ENCODE measurements at regions not wholly inside any gene's neighbourhood (a gene's known extent, or its start where the extent isn't known, plus 50 kb on each side); places are given as distances from the start of the nearest gene placed in this dataset.

DNA sequence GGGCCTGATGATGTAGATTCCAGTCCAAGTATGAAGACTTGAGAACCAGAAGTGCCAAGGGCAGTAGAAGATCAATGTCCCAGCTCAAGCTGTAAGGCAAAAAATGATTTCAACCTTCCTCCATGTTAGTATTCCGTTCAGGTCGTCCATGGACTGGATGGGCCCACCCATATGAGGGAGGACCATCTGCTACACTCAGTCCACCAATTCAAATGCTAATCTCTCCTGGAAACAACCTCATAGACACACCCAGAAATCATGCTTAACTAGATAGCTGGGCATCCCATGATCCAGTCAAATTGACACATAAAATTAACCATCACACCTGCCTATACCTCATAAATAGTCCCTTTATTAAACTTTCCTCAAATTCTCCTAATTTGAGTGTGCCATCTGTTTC, 73.3 kb upstream of the NFASC start:
- intact Hi-C loops (cut with DNase I; ENCODE audit: low total_unique reads) (no loop called here), in situ Hi-C loops (cut with MboI; ENCODE audit: low pct_ligation_motif_present in 1 of 4, low pct_unique_long_range_greater_than_20kb in 1 of 4, low sequenced_read_pairs in 3 of 4) (no loop called here)
- H3K27ac ChIP-seq = no peak overlapping the region
- no peaks in the 10 kb centered on the region for H3K9me3 ChIP-seq
- no peak for DNase-seq
- TF ChIP-seq POLR2A (IDR thresholded peaks at IDR 0.05) (no peak), EP300 (IDR thresholded peaks at IDR 0.05; ENCODE audit: low read depth) (no peak), POLR2AphosphoS5 (IDR thresholded peaks at IDR 0.05) (no peak)
- TF ChIP-seq, protein P1, sequence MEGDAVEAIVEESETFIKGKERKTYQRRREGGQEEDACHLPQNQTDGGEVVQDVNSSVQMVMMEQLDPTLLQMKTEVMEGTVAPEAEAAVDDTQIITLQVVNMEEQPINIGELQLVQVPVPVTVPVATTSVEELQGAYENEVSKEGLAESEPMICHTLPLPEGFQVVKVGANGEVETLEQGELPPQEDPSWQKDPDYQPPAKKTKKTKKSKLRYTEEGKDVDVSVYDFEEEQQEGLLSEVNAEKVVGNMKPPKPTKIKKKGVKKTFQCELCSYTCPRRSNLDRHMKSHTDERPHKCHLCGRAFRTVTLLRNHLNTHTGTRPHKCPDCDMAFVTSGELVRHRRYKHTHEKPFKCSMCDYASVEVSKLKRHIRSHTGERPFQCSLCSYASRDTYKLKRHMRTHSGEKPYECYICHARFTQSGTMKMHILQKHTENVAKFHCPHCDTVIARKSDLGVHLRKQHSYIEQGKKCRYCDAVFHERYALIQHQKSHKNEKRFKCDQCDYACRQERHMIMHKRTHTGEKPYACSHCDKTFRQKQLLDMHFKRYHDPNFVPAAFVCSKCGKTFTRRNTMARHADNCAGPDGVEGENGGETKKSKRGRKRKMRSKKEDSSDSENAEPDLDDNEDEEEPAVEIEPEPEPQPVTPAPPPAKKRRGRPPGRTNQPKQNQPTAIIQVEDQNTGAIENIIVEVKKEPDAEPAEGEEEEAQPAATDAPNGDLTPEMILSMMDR (IDR thresholded peaks at IDR 0.05) = no peak
- H3K4me1 ChIP-seq = no peaks in the 10 kb centered on the region
- 71 to 78% methylated on average over 2 of the region's 2 CpGs for WGBS, 2 donors (ENCODE audit: low coverage in 1 of 2)
- H3K36me3 ChIP-seq = no peaks in the 10 kb centered on the region
- no peak overlapping the region for H3K4me3 ChIP-seq
- H3K27me3 ChIP-seq = peaks cover 4% of the 10 kb centered on the region

DNA sequence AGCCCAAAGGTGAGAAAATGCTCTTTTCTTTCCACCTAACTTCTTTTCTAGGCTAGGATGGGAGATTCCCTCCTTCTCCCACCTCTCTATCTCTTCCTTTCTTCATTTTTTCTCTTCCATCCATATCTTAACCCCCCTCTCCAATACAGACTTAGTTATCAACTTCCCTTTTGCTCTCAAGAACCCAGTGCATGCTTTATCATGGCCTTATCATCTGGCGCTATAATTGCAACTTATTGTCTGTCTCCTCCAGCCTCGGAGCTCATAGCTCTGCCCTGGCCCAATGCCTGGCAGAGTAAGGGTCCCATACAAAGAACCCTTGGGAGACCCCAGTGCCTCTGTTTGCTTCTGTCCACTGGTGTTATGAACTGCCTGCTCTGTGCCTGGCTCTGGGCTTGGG, 71.0 kb upstream of the NFASC start:
- no peaks in the 10 kb centered on the region for H3K36me3 ChIP-seq
- no peaks in the 10 kb centered on the region for H3K9me3 ChIP-seq
- no peak overlapping the region for H3K4me3 ChIP-seq
- 76% methylated on average over 2 of the region's 2 CpGs; no CpG with 5 or more reads in 1 of the 2 donors for WGBS, 2 donors (ENCODE audit: low coverage in 1 of 2)
- H3K27ac ChIP-seq = no peak overlapping the region
- intact Hi-C loops (cut with DNase I; ENCODE audit: low total_unique reads) = no loop called here
- peaks cover 2% of the 10 kb centered on the region for H3K27me3 ChIP-seq
- no peak for TF ChIP-seq POLR2AphosphoS5 (IDR thresholded peaks at IDR 0.05)
- no peak for DNase-seq
- H3K4me1 ChIP-seq = no peaks in the 10 kb centered on the region
- in situ Hi-C loops (cut with MboI; ENCODE audit: low pct_ligation_motif_present in 1 of 4, low pct_unique_long_range_greater_than_20kb in 1 of 4, low sequenced_read_pairs in 3 of 4) = loop anchor here in 3 of 4 donors (10.0 to 25.0 kb wide), 3 partner anchors 138 to 362 kb away; no protein-coding TSS in a partner anchor

DNA sequence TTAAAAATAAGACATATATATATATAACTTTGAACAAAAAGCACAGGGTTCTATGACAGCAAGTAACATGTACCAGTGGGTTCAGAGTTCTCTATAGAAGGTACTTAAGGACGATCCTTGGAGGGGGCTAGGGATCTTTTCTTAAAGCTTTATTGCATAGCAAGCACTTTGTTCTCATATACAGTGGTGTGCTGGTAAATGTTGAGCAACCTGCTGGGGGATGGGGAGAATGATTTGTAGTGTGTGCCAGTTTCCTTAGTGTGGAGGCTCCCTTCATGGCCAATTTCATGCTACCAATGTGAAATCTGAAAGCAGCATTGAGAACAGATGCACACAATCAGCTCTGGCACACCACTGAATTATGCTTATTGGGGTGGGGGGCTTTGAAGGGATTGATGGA, 69.5 kb upstream of the NFASC start:
- intact Hi-C loops (cut with DNase I; ENCODE audit: low total_unique reads) (no loop called here), in situ Hi-C loops (cut with MboI; ENCODE audit: low pct_ligation_motif_present in 1 of 4, low pct_unique_long_range_greater_than_20kb in 1 of 4, low sequenced_read_pairs in 3 of 4) (loop anchor here in 3 of 4 donors (10.0 to 25.0 kb wide), 3 partner anchors 136 to 364 kb away; no protein-coding TSS in a partner anchor)
- no peak overlapping the region for H3K4me3 ChIP-seq
- no peaks in the 10 kb centered on the region for H3K4me1 ChIP-seq
- no peak overlapping the region for H3K27ac ChIP-seq
- TF ChIP-seq POLR2AphosphoS5 (IDR thresholded peaks at IDR 0.05) (no peak), POLR2A (IDR thresholded peaks at IDR 0.05) (no peak), EP300 (IDR thresholded peaks at IDR 0.05; ENCODE audit: low read depth) (no peak)
- TF ChIP-seq, protein P1 (IDR thresholded peaks at IDR 0.05) = no peak
- DNase-seq = no peak
- no peaks in the 10 kb centered on the region for H3K27me3 ChIP-seq
- no peaks in the 10 kb centered on the region for H3K36me3 ChIP-seq
- WGBS, 2 donors (ENCODE audit: low coverage in 1 of 2) = 27 to 40% methylated on average over 1 of the region's 1 CpG
- H3K9me3 ChIP-seq = no peaks in the 10 kb centered on the region

DNA sequence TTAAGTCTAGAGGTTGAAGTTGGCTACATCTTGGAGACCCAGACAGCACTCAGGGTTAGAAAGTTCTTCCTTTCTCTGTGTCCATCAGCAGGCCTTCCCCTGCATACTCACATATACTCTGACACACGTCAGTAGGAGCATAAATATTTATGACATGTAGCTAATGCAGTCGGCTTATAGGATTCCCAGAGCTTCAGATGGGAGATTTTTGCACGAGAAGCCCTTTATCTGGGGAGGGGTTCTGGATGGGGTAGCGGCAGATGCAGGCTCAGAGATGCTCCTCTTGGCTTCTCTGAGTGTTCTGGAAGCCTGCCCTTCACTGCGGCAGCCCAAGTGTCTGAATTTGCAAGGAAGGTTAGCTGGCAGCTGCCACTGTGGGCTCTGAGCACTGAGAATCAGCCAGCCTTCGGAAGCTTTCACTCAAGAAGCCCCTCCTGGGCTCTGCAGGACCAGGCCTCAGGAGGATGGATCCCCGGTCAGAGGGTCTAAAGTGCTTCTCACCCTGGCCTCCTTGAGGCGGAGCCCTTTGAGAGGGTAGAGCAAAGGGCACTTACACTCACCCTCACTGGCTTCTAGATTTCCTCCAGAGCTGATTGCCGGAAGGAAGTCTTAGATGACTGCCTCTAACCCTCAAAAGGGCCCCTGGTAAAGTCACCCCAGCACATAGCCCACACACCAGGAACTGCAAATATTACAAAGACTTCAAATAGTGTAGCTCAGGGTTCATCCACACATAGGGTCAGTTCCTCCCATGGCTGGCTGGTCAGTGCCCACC, 68.1 kb upstream of the NFASC start:
- no peak overlapping the region for H3K4me3 ChIP-seq
- H3K27ac ChIP-seq = no peak overlapping the region
- 67% methylated on average over 8 of the region's 9 CpGs; no CpG with 5 or more reads in 1 of the 2 donors for WGBS, 2 donors (ENCODE audit: low coverage in 1 of 2)
- no peaks in the 10 kb centered on the region for H3K27me3 ChIP-seq
- no peaks in the 10 kb centered on the region for H3K9me3 ChIP-seq
- intact Hi-C loops (cut with DNase I; ENCODE audit: low total_unique reads) = no loop called here
- H3K36me3 ChIP-seq = no peaks in the 10 kb centered on the region
- peaks cover 0 to 8% (median 2%) of the 10 kb centered on the region in 4 donors for H3K4me1 ChIP-seq
- DNase-seq = no peak
- in situ Hi-C loops (cut with MboI; ENCODE audit: low pct_ligation_motif_present in 1 of 4, low pct_unique_long_range_greater_than_20kb in 1 of 4, low sequenced_read_pairs in 3 of 4) = loop anchor here in 3 of 4 donors (10.0 to 25.0 kb wide), 3 partner anchors 135 to 365 kb away; no protein-coding TSS in a partner anchor
- TF ChIP-seq POLR2A (IDR thresholded peaks at IDR 0.05) (no peak), EP300 (IDR thresholded peaks at IDR 0.05; ENCODE audit: low read depth) (no peak), POLR2AphosphoS5 (IDR thresholded peaks at IDR 0.05) (no peak)
- TF ChIP-seq, protein P1 (IDR thresholded peaks at IDR 0.05) = no peak
